GM21576 (cell line): ENCODE measurements at regions not wholly inside any gene's neighbourhood (a gene's known extent, or its start where the extent isn't known, plus 50 kb on each side); places are given as distances from the start of the nearest gene placed in this dataset.
"Not testable (repeated sequence)": the region's sequence is repeated elsewhere in the genome, so short reads cannot be mapped to it uniquely, and the experiment has no call there.

Experiments
- ATAC-seq: cut with Tn5 transposase; IDR thresholded peaks from one replicate; pipeline ENCODE4 v1.9.1; 2021; ENCODE audit warnings: mild to moderate bottlenecking, moderate library complexity; ENCODE audit not compliant: unreplicated experiment

DNA sequence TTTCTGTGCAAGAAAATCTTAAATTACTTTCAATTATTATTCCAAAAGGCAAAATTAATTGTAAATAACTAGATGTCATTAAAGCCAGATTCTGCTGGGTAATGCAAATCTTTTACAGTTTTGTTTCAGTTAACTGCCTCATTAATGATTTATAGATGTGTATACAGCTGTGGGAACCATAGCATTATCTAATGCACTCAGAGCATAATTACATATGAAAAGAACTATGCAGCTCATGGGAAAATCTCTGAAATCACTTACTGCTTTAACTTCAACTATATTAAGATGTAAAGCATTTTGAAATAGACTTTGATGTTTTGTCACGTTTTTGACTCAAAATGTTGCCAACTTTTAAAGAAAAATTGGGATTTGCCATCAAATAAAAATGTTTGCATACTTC is 630.3 kb upstream of the KLHL4 start:
- no peak for ATAC-seq

DNA sequence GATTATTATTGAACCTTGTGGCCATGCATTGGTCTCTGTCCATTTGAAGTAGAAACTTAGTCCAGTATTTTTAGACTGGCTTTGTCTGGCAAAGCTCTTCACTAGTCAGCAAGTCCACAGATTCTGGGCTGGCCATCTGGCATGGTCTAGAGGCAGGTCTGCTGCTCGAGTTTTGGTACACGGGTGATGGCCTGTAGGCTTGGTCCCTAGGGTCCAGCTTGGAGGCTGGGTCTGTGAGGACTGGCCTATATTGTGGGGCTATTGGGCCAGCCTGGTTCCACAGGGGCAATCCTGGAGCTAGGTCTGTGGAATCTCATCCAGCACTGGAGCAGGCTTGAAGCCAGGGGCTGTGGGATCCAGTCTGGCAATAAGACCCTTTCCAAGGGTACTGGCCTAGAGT is 607.6 kb upstream of the KLHL4 start:
- ATAC-seq: no peak

DNA sequence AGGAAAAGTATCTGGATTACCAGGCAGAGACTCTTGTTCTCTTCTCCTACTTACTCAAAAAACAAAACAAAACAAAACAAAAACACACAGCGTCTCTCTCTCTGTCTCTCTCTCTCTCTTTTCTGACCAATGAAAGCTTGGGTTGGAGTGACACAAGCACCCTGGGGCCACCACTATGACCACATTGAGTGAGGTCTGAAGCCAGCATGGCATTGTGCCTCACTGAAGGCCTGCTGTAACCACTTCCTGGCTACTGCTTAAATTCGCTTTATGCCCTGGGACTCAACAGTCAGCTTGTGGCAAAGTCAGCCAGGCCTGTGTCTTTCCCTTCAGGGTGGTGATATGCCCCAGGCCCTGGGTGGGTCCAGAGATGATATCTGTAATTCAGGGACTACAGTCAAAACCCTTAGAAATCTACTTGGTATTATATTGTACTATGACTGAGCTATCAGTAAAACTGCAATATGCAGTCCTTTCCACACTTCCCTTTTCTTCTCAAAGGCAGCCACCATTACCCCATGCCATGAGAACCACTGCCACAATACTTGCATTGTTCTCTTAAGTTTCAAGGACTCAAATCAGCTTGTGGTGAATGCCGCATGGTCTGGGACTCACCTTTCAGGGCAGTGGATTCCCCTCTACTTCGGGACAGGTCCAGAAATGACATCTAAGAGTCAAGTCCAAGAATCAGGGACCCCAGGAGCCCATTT is 606.8 kb upstream of the KLHL4 start:
- ATAC-seq: no peak

DNA sequence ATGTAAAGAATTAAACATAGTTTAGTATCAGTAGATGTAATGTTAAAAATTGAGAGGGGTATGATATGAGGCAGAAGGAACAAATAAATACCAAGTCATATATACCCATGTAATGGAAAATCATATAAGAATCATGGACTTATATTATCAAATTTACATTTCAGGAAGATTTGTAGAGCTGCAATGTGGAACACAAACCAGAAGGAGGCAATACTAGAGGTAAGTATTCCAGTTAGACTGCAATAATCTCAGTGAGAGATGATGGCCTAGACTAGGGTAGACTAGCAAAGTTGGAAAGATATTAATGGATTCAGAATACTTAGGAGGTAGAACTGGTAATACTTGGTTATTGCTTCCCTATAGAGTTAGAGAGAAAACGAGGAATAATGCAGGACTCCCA is 603.0 kb upstream of the KLHL4 start:
- ATAC-seq: no peak

DNA sequence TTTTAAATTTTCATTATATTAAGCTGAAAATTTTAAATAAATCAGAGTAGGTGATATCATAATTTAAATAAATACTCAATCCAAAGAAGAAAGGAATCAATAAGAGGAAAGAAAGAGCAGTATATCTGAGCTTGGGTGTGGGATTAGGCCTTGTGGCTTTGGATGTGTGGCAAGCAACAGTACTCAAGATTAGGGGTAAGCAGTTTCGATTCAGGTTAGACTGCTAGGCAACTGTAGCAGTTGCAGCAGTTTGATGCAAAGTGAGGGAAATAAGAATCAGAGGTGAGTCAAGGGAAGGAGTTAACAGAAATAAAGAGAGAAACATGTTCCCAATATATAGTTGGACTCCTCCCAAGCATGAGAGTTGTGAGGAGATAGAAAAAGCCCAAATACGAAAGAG is 599.6 kb upstream of the KLHL4 start:
- ATAC-seq: no peak

DNA sequence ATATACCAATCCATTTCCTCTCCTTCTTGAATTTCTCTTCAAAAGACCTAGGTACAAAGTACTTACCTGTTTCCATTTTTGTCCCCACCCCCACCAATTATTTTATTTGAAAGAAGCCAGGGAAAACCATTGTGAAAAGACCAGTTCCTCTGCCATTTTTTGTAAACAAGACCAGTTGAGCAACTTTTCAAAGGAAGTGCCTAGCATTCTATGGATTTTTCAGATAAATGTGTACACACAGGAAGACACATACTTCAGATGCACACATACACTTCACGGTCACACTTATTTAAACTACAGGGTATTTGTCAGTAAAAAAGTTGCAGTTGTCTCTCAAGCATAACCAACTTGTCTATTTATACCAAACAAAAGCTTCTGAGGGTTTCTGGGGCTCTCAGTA is 587.2 kb upstream of the KLHL4 start:
- no peak for ATAC-seq

DNA sequence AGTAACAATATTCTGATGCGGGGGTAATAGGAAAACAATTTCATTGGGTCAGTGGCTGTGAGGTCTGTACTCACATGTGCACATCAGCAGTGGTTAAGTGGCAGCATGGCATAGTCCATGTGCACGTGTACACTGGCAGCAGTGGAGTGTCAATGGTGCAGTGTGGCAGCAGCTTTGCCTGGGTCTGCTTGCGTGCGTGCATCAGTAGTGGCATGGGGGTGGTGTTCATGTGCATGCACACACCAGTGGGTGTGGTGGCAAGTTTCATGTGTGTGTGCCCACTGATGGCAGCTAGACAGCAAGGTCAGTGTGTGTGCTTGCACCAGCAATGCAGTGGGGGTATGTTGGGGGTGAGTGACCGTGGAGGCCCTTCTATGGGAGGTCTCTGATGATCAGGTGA is 581.6 kb upstream of the KLHL4 start:
- ATAC-seq: no peak

DNA sequence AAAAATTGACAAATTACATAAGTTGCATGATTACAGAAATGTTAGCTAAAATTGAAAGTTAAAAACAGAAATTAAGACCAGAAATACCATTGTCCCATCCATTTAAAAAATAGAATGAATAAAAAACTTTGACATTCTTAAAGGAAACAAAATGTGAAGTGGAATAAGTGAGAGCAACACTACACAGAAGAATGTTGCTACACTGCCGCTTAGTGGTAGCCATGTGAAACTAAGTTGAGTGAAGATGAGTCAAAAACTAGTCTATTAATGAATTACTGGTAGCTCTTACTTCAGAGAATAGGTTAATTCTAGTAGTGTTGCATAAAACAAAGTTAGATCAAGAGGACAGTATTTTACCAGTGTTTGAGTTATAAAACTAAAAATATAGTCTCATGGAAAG is 571.0 kb upstream of the KLHL4 start:
- peak; percentile 85 for ATAC-seq

DNA sequence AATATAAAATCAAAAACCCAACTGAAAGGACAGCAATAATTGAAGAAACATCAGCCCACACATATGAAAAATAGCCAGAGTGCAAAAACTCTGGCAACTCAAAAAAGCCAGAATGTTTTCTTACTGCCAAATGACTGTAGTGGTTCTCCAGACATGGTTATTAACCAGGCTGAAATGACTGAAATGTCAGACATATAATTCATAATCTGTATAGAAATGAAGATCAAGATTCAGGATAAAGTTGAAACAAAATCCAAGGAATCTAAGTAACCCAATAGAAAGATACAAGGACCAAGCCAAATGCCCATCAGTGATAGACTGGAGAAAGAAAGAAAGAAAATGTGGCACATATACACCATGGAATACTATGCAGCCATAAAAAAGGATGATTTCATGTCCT is 553.3 kb upstream of the KLHL4 start:
- no peak for ATAC-seq

DNA sequence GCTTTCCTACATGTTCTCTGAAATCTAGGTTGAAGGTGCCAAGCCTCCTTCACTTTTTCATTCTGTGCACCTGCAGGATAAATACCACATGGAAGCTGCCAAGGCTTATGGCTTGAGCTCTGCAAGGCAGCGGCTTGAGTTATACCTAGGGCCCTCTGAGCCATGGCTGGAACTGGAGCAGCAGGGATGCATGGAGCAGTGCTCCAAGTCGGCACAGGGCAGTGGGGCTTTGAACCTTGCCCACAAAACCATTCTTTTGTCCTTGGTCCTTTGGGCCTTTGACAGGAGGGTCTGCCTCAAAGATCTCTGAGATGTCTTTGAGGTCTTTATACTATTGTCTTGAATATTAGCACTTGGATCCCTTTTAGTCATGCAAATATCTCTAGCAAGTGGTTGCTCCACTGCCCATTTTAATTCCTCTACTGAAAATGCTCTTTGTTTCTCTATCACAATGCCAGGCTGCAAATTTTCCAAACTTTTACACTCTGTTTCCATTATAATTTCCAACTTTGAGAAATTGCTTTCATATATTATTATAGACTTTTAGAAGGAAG is 536.2 kb upstream of the KLHL4 start:
- no peak for ATAC-seq

DNA sequence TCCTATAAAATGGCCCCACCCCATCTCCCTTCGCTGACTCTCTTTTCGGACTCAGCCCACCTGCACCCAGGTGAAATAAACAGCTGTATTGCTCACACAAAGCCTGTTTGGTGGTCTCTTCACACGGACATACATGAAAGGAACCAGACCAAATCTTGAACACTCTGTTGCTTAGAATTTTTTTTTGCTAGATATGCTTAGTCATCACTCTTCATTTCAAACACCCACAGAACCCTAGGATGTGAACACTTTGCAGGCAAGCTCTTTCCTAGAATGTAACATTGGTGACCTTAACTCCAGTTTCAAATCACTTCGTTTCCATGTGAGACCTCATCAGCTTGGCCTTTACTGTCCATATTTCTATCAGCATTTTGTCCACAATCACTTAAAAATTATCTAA is 530.3 kb upstream of the KLHL4 start:
- ATAC-seq: not testable (repeated sequence)

DNA sequence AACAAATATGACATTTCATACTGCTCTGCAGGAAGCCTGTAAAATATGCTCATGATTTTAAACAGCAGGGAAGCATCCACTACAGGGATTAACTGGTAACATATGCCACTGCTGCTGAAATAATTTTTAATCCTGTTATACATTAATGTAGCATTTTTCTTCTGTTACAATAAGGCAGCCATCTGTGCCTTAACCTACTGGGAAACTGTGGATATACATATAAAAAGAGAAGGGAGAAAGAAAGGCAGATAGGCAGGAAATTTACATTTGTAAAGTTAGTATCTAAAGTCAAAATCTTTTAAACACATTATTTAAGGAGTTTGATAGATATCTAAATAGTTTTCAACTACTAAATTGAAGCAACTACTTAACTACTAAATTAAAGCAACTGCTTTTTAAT is 514.6 kb upstream of the KLHL4 start:
- no peak for ATAC-seq

DNA sequence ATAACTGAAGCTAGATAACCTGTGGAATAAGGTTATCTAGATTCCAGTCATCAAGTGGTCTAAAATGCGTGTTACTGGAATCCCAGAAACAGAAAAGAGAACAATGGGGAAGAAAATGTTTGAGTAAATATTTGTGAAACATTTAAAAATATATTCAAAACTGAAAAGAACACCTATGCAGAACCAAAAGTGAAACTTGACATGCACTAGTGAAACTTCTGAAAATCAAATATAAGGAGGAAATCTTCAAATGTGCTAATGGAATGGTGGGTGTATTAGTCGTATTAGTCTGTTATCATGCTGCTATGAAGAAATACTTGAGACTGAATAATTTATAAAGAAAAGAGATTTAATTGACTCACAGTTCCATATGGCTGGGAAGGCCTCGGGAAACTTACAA is 512.4 kb upstream of the KLHL4 start:
- ATAC-seq: no peak

DNA sequence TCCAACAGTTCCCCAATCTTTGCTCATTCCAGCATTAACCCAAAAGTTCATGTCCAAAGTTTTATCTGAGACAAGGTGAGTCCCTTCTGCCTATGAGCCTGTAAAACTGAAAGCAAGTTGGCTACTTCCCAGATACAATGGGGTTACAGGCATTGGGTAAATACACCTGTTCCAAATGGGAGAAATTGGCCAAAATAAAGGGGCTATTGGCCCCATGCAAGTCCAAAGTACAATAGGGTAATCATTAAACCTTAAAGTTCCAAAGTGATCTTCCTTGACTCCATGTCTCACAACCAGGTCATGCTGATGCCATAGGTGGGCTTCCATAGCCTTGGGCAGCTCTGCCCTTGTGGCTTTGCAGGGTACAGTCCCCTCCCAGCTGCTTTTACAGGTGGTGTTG is 511.7 kb upstream of the KLHL4 start:
- ATAC-seq: no peak

DNA sequence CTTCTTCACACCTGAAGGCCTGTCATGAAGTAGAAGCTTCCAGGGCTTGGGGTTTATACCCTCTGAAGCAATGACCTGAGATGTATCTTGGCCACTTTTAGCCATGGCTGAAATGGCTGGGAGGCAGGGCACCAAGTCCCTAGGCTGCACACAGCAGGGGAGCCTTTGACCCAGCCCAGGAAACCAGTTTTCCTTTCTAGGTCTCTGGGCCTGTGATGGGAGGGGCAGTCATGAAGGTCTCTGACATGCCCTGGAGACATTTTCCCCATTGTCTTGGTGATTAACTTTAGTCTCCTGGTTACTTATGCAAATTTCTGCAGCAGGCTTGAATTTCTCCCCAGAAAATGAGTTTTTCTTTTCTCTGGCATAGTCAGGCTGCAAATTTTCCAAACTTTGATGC is 511.0 kb upstream of the KLHL4 start:
- ATAC-seq: no peak

DNA sequence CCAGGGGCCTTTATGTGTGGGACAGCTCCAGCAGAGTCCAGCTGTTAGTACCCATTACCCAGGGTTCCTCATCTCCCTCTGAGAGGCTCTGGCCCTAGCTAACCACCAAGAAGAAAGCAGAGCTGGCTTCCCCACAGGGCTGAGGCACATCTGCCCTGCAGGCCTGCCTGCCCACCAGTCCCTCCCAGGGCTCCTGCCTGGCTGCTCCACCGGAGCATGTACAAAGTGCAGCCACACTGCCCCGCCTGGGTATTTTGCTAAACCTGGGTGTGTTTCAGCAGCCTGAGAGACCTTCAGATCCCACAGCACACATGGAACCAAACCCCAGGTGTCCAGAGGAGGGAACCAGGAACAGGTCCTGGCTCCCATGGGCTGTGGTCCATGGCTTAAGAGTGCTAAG is 500.4 kb upstream of the KLHL4 start:
- no peak for ATAC-seq

DNA sequence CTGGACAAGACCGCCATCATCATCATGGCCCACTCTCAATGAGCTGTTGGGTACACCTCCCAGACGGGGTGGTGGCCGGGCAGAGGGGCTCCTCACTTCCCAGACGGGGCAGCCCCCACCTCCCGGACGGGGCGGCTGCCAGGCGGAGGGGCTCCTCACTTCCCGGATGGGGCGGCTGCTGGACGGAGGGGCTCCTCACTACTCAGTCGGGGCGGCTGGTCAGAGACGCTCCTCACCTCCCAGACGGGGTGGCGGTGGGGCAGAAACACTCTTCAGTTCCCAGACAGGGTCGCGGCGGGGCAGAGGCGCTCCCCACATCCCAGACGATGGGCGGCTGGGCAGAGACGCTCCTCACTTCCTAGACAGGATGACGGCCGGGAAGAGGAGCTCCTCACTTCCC is 484.5 kb upstream of the KLHL4 start:
- not testable (repeated sequence) for ATAC-seq

DNA sequence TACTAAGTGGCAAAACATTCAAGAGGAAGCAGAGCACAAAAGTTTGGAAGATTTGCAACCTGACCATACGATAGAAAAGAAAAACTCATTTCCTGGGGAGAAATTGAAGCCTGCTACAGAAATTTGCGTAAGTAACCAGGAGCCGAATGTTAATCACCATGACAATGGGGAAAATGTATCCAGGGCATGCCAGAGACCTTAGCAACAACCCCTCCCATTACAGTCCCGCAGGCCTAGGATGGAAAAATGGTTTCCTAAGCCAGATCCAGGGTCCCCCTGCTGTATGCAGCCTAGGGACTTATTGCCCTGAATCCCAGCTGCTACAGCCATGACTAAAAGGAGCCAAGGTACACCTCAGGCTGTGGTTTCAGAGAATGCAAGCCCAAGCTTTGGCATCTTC is 472.2 kb upstream of the KLHL4 start:
- no peak for ATAC-seq

DNA sequence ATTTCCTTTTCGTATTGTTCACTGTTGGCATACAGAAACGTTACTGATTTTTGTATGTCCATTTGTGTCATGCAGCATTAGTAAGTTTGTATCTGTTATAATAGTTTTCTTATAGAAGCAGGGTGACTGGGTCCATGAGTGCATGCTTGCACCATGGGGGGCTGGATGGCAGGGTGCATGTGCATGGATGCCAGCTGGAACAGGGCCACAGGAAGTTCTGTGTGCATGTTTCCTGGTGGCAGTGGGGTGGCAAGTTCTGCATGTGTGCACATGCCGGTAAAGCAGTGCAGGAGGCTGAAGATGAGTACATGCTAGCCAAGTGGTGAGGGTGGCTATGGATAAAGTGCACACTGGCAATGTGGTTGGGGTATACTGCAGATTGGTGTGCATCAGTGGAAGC is 468.0 kb upstream of the KLHL4 start:
- ATAC-seq: no peak

DNA sequence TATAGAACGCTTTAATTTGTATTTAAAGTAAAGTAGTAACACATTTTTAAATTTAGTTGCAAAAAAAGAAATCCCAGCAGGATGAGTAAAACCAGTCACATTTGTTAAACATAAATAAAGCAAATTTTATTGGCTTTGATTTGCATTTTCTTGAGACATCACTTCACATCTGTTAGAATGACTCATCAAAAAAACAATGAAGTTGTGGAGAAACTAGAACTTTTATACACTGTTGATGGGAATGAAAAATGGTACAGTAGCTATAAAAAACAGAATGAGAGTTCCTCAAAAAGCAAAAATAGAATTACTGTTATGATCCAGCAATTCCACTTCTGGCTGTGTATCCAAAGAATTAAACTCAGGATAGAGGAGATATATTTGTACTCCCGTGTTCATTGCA is 454.0 kb upstream of the KLHL4 start:
- no peak for ATAC-seq

DNA sequence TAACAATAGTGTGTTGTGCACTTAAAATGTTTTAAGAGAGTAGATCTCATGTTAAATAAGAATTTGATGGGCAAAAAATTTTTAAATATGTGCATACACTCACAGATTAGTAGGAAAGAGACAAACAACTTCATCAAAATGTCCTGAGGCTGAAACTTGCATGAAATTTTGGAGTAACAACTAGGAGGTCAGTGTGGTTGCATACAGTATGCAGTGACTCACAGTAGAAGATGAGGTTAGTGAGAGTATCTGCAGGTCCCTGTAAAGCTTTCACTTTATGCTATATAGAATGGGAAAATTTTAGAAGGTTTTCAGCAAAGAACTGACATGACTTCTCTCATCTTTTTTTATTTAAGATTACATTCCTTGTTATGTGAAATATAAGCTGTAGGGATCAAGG is 453.1 kb upstream of the KLHL4 start:
- no peak for ATAC-seq

DNA sequence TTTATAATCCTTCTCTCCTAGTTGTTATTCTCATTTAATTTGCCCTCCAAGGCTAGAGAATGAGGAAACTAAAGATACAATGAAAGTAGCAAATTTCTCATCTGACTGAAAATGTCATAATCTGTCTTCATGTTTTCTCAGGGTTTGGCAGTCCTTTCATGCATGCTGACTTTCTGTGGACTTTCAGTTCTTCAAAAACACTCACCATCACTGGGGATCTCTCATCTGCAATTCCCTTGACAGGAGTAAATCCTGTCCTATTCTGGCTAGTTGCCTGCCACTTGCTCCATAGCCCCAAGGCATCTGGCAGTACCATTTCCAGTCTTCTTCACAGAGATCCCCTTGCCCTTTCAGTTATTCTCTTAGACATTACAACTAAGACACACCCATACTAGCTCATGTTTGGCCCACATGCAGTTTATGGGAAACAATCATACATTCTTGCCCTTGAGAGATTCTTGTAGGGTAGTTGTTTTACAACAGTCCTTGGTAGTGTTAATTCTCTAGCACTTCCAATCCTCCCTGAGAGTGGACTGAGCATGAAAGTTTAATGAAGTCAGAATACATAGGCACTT is 449.7 kb upstream of the KLHL4 start:
- no peak for ATAC-seq

DNA sequence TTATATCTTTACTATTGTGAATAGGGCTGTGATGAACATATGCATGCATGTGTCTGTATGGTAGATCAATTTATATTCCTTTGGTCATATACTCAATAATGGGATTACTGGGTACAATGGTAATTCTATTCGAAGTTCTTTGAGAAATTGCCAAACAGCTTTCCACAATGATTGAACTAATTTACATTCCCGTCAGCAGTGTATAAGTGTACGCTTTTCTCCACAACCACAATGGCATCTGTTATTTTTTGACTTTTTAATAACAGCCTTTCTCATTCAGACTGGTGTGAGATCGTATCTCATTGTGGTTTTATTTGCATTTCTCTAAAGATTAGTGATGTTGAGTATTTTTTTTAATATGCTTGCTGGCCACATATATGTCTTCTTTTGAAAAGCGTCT is 439.4 kb upstream of the KLHL4 start:
- ATAC-seq: no peak
